ENCODE measurements at regions not wholly inside any gene's neighbourhood (a gene's known extent, or its start where the extent isn't known, plus 50 kb on each side); places are given as distances from the start of the nearest gene placed in this dataset.
"Not testable (repeated sequence)": the region's sequence is repeated elsewhere in the genome, so short reads cannot be mapped to it uniquely, and the experiment has no call there.

DNA sequence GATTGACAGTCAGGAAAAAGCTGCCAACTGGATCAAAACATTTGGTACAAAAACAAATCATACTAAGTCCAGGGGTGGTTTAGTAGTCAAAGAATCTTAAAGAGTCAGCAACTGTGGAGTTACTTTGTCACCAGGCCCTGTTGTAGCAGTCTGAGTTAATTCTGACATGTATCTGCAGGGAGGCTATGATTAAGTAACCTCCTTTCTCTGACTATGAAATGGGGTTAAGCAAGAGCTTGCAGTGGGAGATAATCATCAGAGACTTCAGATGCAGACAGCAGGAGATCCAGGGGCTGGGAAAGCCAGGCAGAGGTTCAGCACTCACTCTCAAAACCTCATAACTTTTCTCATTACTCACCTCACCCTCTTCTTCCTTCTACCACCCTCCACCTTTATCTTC lies 99.2 kb upstream of the BTG3 start:
- Histone ChIP-seq H3K27ac (ENCODE audit: low read length) (no peak overlapping the region), H3K27me3 (ENCODE audit: control insufficient read depth, insufficient read depth) (no peaks in the 10 kb centered on the region), H3K4me3 (ENCODE audit: low read length) (no peak overlapping the region), H3K4me1 (ENCODE audit: control insufficient read depth, insufficient read depth, low read length) (no peaks in the 10 kb centered on the region), H3K9me3 (ENCODE audit: control insufficient read depth, low read length) (no peaks in the 10 kb centered on the region)
- ATAC-seq (no peak), DNase-seq (no peak)
- intact Hi-C loops (cut with DNase I) = no loop called here

DNA sequence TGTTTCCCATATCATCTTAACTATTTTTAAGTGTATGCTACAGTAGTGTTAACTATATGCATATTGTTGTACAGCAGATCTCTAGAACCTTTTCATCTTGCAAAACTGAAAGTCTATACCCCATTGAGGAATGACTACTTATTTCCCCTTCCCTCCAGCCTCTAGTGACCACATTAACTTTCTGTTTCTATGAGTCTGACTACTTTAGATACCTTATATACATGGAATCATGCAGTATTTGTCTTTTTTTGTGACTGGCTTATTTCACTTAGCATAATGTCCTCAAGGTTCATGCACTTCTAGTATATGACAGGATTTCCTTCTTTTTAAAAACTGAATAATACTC lies 96.5 kb upstream of the BTG3 start:
- intact Hi-C loops (cut with DNase I) = no loop called here
- DNase-seq = no peak
- Histone ChIP-seq H3K4me3 (ENCODE audit: low read length) (no peak overlapping the region), H3K27me3 (ENCODE audit: control insufficient read depth, insufficient read depth) (no peaks in the 10 kb centered on the region), H3K27ac (ENCODE audit: low read length) (no peak overlapping the region), H3K9me3 (ENCODE audit: control insufficient read depth, low read length) (no peaks in the 10 kb centered on the region), H3K4me1 (ENCODE audit: control insufficient read depth, insufficient read depth, low read length) (no peaks in the 10 kb centered on the region)
- ATAC-seq = no peak

DNA sequence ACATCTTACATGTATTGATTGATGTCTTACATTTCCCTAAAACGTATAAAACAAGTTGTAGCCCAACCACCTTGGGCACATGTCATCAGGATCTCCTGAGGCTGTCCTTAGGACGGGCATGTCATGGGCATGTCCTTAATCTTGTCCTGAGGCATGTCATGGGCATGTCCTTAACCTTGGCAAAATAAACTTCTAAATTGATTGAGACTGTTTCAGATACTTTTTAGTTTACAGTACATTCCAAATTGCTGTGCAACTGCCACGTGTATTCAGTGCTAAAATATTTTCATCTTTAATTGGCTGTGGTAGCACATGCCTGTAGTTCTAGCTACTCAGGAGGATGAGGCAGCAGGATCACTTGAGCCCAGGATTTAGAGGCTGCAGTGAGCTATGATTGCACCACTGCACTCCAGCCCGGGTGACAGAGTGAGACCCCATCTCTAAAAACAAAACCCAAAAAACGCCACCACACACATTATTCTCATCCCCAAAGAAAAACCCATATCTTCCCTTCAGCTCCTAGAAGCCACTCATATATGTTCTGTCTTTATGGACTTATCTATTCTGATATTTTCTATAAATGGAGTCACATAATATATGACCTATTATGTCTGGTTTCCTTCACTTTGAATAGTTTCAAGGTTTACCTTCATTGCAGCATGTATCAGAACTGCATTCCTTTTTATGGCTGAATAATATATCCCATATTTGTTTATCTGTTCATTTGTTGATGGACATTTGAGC lies 96.0 kb upstream of the BTG3 start:
- no peaks in the 10 kb centered on the region for H3K9me3 ChIP-seq (ENCODE audit: control insufficient read depth, low read length)
- intact Hi-C loops (cut with DNase I) = no loop called here
- 72% methylated on average over 5 of the region's 5 CpGs for WGBS

DNA sequence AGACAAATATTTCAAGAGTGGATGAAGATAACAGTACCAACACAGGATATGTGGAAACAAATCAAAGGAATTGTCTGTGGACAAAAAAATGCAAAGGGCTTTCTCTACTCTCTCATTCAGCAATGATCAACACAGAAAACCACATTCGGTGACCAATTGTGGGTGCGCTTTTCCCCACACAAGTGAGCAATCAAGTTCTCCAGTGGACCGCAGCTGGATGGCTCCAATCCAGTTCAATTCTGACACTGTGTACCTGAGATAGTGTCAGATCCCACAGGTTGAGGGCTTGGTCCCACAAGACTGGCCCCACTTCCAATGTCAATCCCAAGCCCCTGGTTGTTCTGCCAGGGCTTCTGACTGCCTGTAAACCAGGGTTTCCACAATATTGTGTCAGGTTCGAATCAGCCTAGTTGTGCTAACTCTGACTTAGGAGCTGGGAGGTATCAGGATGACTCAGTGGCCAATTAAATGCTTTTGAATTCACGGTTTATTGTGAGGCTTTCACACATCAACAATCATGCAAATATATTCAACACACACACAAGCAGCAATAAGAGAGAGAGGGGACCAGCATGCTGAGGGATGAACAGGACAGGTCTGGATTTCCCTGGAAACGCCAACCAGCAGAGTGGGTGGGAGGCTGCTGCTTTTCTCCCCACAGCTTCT lies 87.0 kb upstream of the BTG3 start:
- Histone ChIP-seq H3K27me3 (ENCODE audit: control insufficient read depth, insufficient read depth) (no peaks in the 10 kb centered on the region), H3K4me1 (ENCODE audit: control insufficient read depth, insufficient read depth, low read length) (no peaks in the 10 kb centered on the region), H3K4me3 (ENCODE audit: low read length) (no peak overlapping the region), H3K27ac (ENCODE audit: low read length) (no peak overlapping the region), H3K9me3 (ENCODE audit: control insufficient read depth, low read length) (no peaks in the 10 kb centered on the region)
- WGBS = 89% methylated on average over 6 of the region's 6 CpGs
- ATAC-seq (no peak), DNase-seq (no peak)
- intact Hi-C loops (cut with DNase I) = no loop called here

More for the DNA sequence above, 96.0 kb upstream of the BTG3 start:
- no peak overlapping the region for H3K27ac ChIP-seq (ENCODE audit: low read length)
- no peaks in the 10 kb centered on the region for H3K4me1 ChIP-seq (ENCODE audit: control insufficient read depth, insufficient read depth, low read length)
- no peak overlapping the region for H3K4me3 ChIP-seq (ENCODE audit: low read length)
- no peak for DNase-seq
- no peak for ATAC-seq
- no peaks in the 10 kb centered on the region for H3K27me3 ChIP-seq (ENCODE audit: control insufficient read depth, insufficient read depth)

DNA sequence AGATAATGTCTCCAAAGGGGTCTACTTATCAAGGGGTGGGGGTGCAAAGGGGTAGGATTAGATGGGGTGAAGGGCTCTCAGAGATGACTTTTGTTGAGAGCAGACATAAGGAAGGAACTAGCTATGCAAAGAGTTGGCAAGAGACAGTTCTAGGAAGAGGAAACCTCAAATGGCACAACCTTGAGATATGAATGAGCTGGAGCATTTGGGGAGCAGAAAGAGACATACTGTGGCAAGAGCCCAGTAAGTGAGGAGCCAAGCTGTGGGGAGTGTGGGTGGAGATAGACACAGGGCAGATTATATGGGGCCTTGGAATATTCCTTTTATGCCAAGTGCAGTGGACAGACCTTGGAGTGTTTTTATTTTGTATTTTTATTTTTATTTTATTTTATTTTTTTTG lies 84.8 kb upstream of the BTG3 start:
- DNase-seq = no peak
- Histone ChIP-seq H3K27ac (ENCODE audit: low read length) (no peak overlapping the region), H3K4me3 (ENCODE audit: low read length) (no peak overlapping the region), H3K9me3 (ENCODE audit: control insufficient read depth, low read length) (no peaks in the 10 kb centered on the region), H3K4me1 (ENCODE audit: control insufficient read depth, insufficient read depth, low read length) (no peaks in the 10 kb centered on the region), H3K27me3 (ENCODE audit: control insufficient read depth, insufficient read depth) (no peaks in the 10 kb centered on the region)
- ATAC-seq = no peak
- intact Hi-C loops (cut with DNase I) = no loop called here

DNA sequence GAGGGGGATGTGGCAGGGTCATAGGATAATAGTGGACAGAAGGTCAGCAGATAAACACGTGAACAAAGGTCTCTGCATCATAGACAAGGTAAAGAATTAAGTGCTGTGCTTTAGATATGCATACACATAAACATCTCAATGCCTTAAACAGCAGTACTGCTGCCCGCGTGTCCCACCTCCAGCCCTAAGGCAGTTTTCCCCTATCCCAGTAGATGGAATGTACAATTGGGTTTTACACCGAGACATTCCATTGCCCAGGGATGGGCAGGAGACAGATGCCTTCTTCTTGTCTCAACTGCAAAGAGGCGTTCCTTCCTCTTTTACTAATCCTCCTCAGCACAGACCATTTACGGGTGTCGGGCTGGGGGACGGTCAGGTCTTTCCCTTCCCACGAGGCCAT lies 81.7 kb upstream of the BTG3 start:
- H3K9me3 ChIP-seq (ENCODE audit: control insufficient read depth, low read length); H3K4me1 ChIP-seq (ENCODE audit: control insufficient read depth, insufficient read depth, low read length); H3K27ac ChIP-seq (ENCODE audit: low read length); DNase-seq; intact Hi-C loops (cut with DNase I); H3K27me3 ChIP-seq (ENCODE audit: control insufficient read depth, insufficient read depth); H3K4me3 ChIP-seq (ENCODE audit: low read length); ATAC-seq: not testable (repeated sequence)
- 88% methylated on average over 8 of the region's 9 CpGs for WGBS

DNA sequence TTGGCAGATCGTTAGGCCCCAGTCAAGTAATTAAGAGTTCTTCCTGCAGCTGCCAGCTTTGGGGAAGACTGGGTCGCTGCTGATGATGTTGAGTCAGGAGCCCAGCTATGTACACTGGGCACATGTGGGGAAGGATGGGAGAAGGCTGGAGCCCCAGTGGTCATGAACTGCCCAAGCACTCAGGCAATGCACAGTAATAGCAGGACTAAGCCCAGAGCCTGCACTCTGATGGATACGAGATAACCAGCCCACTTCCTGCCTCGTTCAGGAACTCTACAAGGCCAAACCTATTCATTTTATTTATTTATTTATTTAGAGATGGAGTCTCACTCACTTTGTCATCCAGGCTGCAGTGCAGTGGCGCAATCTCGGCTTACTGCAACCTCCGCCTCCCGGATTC lies 81.1 kb upstream of the BTG3 start:
- no peaks in the 10 kb centered on the region for H3K27me3 ChIP-seq (ENCODE audit: control insufficient read depth, insufficient read depth)
- ATAC-seq = no peak
- H3K9me3 ChIP-seq (ENCODE audit: control insufficient read depth, low read length) = no peaks in the 10 kb centered on the region
- H3K4me3 ChIP-seq (ENCODE audit: low read length) = no peak overlapping the region
- DNase-seq = peak in 1 of 3 donors; percentile 5
- H3K27ac ChIP-seq (ENCODE audit: low read length) = no peak overlapping the region
- intact Hi-C loops (cut with DNase I) = no loop called here
- peaks cover 2% of the 10 kb centered on the region for H3K4me1 ChIP-seq (ENCODE audit: control insufficient read depth, insufficient read depth, low read length)
- WGBS = 79% methylated on average over 8 of the region's 8 CpGs

DNA sequence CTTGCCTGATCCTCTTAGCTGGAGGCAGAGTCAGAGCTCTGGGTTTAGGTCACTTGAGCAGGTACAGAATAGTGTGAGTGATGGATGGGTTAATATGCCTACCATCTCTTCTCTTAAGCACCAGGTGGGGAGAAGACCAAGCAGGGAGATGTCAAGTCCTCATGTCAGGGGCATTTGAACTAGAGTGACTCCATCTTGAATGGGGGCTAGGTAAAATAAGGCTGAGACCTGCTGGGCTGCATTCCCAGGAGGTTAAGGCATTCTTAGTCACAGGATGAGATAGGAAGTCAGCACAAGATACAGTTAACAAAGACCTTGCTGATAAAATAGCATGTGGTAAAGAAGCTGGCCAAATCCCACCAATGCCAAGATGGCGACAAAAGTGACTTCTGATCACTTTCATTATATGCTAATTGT lies 77.4 kb upstream of the BTG3 start:
- Histone ChIP-seq H3K27ac (ENCODE audit: low read length) (no peak overlapping the region), H3K27me3 (ENCODE audit: control insufficient read depth, insufficient read depth) (no peaks in the 10 kb centered on the region), H3K4me3 (ENCODE audit: low read length) (no peak overlapping the region), H3K4me1 (ENCODE audit: control insufficient read depth, insufficient read depth, low read length) (peaks cover 2% of the 10 kb centered on the region), H3K9me3 (ENCODE audit: control insufficient read depth, low read length) (no peaks in the 10 kb centered on the region)
- 70% methylated on average over 1 of the region's 1 CpG for WGBS
- ATAC-seq (peak in 1 of 2 donors; percentile 72), DNase-seq (no peak)
- intact Hi-C loops (cut with DNase I) = no loop called here

DNA sequence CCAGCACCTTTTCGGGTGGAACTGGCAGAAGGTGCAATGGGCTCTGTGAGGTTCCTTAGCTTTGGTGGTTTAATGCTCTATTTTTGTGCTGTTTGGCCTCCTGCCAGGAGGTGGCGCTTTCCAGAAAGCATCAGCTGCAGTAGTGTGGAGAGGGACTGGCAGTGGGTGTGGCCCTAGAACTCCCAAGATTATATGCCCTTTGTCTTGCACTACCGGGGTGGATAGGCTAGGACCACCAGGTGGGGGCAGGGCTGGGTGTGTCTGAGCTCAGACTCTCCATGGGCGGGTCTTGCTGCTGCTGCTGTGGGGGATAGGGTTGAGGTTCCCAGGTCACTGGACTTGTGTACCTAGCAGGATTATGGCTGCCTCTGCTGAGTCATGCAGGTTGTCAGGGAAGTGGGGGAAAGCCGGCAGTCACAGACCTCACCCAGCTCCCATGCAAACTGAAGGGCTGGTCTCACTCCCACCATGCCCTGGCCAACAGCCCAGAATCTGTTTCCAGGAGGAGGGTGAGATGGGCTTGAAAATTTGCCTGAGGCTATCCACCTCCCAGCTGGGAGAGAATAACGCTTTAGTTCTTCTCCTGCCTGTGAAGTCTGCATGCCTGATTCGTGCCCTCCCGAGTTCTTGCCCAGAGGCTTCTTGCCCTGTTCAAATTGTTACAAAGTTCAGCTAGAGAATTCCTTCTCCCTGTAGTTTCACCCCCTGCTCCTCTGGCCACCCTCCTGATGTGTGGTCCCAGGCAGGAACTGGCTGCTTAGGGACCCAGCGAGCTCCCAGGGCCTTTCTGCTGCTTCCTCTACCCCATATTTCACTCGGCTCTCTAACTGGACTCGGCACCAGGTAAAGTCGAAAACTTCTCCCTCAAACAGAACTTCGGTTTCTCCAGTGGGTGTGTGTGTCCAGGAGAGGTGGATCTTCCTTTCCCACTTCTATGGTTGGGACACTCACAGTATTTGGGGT lies 76.5 kb upstream of the BTG3 start:
- intact Hi-C loops (cut with DNase I) = loop anchor here in 1 of 4 donors (10.0 kb wide), 1 partner anchor 206 kb away; no protein-coding TSS in a partner anchor
- 48% methylated on average over 13 of the region's 13 CpGs for WGBS
- peaks cover 2% of the 10 kb centered on the region for H3K4me1 ChIP-seq (ENCODE audit: control insufficient read depth, insufficient read depth, low read length)
- DNase-seq (peak; percentile 56 to 74 (median 64)), ATAC-seq (peak; percentile 63 to 92)
- no peak overlapping the region for H3K4me3 ChIP-seq (ENCODE audit: low read length)
- no peaks in the 10 kb centered on the region for H3K27me3 ChIP-seq (ENCODE audit: control insufficient read depth, insufficient read depth)
- no peaks in the 10 kb centered on the region for H3K9me3 ChIP-seq (ENCODE audit: control insufficient read depth, low read length)
- no peak overlapping the region for H3K27ac ChIP-seq (ENCODE audit: low read length)

DNA sequence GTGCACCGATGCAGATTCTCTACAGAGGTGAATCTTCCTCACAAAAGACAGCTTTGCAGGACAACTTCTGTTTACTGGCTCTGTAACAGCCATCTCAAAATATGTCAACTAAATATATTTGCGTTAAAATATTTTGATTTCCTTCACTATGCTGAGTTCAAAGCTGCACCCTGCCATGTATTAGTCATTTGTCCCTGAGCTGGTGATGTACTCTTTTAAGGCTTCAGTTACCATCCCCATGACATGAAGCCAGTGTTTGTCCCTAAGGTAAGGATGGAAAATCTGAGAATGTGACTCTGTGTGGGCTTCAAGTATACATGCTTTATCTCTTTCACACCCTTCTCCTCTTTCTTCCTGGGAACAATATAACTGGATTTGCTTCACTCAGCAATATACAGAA lies 70.2 kb upstream of the BTG3 start:
- ATAC-seq = peak in 1 of 2 donors; percentile 20
- intact Hi-C loops (cut with DNase I) = loop anchor here in 1 of 4 donors (10.0 kb wide), 1 partner anchor 212 kb away; no protein-coding TSS in a partner anchor

More for the DNA sequence above, 70.2 kb upstream of the BTG3 start:
- no peaks in the 10 kb centered on the region for H3K27me3 ChIP-seq (ENCODE audit: control insufficient read depth, insufficient read depth)
- no peaks in the 10 kb centered on the region for H3K9me3 ChIP-seq (ENCODE audit: control insufficient read depth, low read length)
- WGBS = 75% methylated on average over 2 of the region's 2 CpGs
- H3K4me3 ChIP-seq (ENCODE audit: low read length) = no peak overlapping the region
- H3K4me1 ChIP-seq (ENCODE audit: control insufficient read depth, insufficient read depth, low read length) = no peaks in the 10 kb centered on the region
- H3K27ac ChIP-seq (ENCODE audit: low read length) = no peak overlapping the region
- DNase-seq = no peak
